ENCODE measurements at regions not wholly inside any gene's neighbourhood (a gene's known extent, or its start where the extent isn't known, plus 50 kb on each side); places are given as distances from the start of the nearest gene placed in this dataset.

DNA sequence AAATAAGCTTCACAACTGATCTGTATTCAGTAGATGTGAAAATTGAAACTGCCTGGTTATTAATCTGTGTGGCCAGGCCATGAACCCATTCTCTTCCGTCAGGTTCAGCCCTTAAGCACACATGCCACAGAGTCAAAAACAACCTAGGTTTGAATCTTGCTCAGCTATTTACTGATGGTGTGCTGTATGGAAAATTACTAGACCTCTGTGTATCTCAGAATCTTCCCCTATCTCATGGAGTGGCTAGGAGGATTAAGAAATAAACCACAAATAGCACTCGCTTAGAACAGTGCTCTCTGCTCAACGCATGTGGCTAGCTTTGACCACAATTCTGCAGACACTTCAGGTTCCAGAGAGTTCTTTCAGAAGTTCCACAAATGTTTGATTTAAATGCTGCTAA lies 240.7 kb upstream of the PLEKHG7 start:
- DNase-seq = no peak

DNA sequence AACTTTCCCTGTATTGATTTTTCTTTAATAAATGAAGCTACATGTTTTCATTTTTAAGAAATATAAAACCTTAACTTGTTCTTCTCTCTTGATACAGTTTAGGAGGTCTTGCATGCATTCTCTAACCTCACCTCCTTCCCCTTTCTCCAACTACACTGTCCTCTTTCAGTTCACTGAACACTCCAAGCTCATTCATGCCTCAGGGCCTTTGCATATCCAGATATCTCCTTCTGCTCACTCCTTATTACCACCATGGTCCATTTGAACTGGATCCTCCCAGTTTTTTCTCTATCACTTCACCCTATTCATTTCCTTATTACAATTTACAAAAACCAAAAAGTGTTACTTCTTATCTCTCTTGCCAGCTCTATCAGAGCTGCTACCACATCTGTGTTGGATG lies 242.9 kb upstream of the PLEKHG7 start:
- no peak for DNase-seq

DNA sequence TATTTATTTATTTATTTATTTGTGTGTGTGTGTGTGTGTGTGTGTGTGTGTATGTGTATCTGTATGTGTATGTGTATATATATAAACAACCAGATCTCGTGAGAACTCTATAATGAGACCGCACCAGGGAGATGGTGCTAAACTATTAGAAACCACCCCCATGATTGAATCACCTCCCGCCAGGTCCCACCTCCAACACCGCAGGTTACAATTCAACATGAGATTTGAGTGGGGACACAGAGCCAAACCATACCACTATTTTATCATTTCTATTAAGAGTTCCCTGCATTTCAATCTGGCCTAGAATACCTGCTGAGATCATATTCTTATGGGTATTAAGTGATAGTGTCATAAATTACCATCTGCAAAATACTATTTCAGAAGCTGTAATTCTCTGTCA lies 243.8 kb upstream of the PLEKHG7 start:
- no peak for DNase-seq

DNA sequence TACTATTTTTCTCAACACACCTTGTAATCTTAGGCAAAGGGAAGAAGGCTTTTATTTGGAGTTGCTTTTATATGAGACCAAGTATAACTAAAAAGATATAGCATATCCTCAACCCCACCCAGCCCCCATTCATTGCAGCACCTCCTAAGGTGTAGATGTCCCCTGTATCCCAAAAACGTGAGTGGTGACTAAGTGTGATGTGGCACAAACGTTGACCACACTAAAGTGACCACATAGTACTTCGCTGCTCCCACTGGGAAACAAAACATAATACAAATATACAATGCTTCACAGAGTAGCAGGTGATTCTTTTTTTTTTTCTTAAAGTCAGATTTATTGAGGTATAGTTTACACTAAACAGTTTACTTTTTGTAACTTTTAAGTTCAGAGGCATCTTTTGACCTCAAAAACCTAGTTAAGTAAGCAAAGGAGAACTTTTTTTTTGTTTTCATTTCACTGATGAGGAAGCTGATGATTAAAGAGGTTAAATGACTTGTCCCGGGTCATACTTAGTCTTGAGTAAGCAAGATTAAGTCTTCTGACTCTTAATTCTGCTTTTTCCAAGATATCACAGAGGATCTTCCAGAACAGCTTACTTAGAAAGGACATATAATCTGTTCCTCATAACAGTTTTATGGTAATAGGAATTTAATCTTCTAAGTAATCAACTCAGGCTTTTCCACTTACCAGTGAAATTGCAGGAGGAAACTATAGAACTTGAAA lies 245.2 kb upstream of the PLEKHG7 start:
- DNase-seq = no peak

DNA sequence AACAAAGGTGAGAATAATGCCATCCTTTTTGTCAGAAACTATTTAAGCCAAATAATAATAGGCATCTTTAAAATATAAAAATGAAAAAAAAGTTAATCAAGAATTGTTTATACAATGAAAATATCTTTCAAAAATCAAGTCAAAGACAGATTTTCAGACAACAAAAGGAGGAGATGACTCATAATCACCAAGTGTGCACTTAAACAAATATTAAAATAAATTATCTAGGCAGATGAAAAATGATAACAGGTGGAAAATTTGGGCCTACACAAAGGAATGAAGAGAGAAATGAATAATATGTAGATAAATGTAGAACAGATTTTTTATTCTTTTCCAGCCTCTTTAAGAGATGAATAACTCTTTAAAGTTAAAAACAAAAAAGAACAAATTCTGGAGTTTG lies 250.0 kb upstream of the PLEKHG7 start:
- DNase-seq = no peak

DNA sequence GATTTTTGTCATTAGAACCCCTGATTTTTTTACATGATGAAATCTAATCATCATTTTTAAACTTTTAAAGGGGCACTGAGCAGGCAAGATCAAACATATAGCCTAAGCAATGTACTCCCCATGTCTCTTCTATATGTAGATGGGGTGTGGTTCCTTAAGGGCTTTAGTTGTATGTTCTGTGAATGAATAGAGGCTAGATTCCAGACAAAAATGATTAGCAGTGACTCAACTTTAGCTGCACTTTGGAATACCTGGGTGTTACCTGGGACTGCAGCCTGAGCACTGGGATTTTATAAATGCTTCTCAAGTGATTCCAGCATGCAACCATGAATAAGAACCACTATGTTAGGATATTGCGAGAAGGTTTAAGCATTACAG lies 256.7 kb upstream of the PLEKHG7 start:
- no peak for DNase-seq

DNA sequence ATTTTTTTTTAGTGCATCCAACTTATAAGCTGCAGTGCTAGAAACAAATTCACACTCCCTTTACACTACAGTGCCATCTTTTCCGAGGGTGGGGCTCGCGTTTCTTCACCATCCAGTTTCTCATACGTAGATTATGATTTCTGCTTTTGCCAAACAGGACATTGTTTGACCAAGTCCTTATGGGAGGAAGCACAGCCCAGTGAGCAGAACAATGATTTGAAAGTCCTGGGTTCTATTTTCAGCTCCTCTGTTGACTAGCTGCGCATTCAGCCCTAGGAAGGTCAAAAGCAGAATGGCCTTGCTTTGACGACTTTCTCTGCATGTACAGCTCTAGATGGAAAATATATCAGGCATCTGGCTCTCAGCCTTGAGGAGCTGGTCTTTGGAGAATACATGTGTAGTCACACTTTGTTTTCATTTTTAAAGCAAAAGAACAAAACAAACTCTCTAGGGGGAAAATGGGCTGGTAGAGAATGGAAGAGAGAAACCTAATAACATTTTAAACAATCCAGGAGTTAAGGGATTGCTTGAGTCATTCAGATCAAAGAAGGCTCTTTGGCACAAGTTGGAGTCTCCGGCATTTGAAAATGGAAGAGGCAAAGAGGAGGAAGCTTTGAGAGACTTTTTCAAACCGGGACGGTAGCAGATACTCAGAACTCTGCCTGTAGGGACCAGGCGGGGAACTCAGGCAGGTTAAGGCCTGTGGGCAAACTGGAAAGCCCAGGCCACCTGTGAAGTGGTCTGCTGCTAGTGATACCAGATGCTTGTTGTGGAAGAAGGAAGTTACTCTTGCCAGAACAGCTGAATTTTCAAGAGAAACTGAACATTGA lies 257.3 kb upstream of the PLEKHG7 start:
- DNase-seq = no peak

DNA sequence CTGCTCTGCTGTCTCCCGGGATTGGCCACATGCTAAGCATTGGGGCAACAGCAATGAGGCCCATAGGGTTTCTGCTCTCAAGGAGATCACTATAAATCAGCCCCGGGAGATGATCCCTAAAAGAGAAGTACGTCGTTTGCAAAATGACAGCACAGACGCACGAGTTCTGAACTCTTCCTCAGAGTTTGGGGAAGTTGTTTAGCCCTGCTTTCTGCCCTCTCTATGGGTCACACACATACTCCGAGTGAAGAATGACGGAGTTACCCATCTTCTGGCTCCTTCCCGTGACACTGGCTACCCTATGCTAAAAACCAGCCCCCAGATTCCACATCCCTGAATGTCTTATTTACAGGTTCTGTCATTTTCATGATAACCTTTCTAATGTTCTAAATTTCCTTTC lies 258.0 kb upstream of the PLEKHG7 start:
- no peak for DNase-seq

DNA sequence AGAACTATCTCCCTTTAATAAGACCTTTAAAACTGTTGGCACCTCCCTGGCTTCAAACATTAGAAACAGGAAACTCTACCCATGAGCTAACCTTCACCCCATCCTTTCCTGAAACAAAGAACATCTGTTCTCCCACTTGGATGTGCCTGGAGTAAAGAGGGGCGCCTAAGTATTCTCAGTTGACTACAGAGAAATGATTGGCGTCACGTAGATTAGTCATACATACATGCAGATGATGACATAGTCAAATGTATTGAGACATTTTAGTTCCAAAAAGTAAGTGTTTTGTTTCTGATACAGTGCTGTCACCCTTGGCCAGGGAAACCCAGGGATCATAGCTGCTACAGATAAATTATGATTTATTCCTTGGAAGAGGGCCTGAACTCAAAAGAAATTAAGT lies 260.0 kb upstream of the PLEKHG7 start:
- DNase-seq = no peak

DNA sequence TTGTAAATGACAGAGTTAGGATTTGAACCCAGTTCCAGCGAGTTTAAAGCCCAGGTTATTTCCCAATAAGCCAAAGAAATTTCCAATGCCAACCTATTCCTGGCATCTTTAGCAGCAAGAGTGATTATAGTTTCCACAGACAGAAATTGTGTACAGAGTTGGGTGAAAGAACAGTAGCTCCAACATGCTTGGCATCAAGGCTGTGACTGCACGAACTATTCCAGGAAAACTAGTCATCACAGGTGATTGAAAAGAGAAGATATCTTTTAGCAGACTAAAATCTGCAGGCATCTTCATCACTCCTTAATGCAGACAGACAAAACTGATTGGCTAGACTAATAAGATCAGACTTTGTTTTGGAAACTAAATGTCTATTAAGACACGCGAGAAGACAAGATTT lies 262.7 kb upstream of the PLEKHG7 start:
- no peak for DNase-seq

DNA sequence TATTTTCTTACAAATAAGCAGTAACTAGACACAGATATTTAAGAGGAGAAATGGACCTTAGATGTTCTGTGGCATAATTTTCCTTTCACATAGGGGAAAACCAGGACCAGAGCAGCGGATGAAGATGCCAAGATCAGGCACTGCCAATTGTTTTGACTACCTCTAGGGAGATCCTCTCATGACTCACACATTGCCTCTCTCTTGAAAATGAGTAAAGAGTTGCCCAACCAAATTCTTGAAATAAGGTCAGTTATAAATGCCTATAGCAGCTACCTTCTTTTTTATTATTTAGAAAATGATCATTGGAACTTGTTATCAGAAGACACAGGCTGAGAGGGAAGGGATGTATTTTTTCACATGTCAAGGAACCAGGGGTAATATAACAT lies 263.4 kb upstream of the PLEKHG7 start:
- DNase-seq = no peak

DNA sequence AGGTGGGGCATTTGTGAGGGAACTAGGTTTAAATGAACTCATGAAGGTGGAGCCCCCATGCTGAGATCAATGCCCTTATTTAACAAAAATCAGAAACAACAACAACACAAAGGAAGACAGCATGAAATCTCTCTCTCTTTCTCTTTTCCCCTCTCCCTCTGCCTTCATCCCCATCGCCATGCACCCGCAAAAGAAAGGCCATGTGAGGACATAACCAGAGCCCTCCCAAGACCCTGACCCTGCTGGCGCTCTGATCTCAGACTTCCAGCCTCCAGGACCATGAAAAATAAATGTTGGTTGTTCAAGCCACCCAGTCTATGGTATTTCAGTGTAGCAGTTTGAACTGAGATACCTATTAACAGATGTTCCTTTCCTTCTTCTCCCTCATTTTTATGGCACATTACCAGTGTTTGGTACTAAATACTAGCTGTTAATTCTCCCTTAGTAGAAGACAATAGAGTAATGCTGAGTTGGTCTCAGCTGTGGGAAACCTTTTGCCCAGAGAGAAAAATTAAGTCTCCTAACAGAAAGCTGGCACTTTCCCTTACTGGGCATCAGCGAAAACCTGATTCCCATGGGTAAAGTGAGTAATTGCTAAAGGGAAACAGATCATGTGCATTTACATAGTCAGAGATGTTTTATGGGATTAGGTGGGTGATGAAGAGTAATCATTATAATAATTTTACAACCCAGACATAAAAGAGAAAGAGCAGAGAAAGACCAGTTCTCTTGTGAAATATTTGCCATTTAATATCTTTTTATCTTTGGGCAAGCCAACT lies 264.0 kb upstream of the PLEKHG7 start:
- DNase-seq = no peak

DNA sequence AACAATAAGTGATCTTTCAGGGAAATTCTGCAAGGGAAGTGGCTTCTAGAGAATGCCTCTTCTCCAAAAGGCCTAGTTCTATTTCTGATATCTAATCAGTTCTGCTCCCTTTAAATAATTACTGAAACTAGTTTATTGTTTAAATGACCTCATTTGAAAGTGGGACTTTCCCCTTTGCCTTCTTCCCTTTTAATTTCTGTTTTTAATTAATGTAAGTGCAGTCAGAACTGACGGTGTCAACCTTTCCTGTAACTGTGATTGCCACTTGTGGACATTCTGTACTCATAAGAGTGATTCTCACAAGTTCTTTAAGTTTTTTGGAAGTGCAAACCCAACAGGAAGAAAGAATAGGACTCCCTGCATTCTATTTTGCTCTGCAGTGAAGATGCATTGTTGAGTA lies 265.3 kb upstream of the PLEKHG7 start:
- DNase-seq = no peak

DNA sequence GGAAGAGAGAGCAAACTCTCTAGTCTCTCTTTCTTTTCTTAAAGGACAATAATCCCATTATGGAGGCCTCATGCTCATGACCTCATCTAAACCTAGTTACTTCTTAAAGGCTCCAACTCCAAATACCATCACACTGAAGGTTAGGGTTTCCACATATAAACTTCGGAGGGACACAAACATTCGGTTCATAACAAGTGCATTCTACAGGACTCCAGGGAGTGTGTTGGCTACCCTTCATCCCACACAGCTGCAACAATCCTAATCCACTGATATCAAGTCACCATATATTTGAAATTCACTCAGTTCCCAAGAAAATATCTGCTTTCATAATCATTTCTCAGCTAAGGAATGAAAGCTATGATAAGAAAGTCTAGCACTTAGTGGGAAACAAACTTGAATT lies 265.9 kb upstream of the PLEKHG7 start:
- DNase-seq = no peak

DNA sequence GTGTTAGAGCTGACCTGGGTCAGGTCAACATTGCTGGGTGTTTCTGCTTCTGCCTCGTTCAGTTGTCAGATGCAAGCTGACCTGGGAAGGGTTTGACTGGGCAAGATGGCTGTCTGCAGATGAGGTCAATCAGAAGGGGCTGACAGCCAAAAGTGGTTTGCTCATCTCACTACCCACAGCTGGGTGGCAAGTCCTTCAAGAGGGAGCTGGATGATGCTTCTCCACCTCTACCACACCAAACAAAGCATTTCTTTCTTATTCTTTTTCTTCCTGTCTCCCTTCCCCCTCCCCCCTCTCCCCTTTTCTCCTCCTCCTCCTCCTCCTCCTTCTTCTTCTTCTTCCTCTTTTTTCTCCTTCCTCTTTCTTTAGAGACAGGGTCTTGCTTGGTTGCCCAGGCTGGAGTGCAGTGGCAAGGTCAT lies 268.2 kb upstream of the PLEKHG7 start:
- no peak for DNase-seq

DNA sequence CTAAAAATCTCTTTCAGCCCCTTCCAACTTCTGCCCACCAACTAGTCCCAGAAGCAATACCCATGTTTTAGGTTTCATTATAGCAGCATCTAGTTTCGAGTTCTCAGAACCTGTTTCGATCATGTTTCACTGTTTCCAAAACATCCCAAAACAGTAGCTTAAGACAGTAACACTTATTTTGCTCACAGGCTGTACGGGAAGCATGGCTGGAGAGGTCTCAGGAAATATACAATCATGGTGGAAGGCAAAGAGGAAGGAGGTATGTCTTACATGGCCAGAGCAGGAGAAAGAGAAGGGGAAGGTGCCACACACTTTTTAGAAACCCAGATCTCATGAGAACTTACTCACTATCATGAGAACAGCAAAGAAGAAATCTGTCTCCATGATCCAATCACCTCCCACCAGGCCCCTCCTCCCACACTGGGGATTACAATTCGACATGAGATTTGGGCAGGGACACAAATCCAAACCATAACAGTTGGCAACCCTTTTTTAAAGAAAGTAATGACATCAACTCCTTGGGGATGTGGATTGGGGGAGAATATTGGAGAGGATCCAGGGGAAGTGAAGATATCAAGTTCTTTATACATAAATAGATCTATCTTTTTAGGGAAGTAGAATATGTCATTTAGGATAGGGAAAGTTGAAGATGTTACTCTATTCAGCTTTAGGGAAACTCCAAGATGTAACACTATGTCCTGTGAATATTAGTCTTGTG lies 269.9 kb upstream of the PLEKHG7 start:
- no peak for DNase-seq

DNA sequence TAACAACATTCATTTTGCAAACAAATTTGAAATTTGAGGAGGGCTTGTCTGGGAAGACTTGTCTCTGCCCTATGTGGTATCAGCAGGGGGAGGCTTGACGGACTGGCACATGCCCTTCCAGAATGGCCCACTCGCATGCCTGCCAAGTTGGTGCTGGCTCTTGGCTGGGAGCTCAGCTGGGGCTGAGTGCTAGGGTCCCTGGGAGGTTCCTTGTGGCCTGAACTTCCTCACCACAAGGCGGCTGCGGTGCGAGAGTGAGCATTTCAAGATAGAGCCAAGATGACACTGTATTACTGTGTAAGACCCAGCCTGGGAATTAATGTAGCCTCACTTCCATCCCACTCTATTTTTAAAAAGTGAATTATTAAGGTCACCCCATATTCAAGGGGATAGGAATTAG lies 271.6 kb upstream of the PLEKHG7 start:
- DNase-seq = no peak

DNA sequence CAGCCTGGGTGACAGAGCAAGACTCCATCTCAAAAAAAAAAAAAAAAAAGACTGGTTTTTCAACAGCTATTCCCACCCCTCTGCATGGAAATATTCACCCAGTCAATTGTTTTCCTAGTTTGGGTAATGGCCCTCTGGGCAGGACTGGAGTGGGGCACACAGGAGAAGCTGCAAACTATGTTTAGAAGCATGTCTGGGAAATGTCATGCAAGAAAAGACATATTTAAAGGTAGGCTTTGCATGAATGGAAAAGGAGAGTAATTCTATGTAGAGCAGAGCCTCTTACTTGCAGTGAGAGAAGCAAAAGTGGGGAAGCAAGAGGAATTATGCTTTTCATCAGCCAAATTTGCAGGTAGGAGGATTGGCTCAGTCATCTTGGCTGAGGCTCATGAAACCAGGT lies 276.5 kb upstream of the PLEKHG7 start:
- DNase-seq = no peak

DNA sequence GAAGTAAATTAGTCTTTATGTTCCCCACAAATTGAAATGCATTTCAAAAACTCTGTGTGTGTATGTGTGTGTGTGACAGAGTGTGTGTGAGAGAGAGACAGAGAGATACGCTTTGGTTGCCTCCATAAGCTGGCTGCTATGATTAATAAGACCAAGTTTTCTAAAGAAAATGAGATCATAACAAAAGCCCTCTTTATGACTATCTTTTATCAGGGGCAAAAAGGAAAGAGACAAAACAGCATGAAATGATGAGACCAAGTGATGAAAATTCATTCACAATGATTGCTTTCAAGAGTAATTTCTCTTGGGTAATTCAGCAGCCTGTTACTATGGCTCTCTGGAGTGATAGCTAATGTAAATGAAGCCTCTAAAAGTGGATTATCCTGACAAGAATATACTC lies 277.6 kb upstream of the PLEKHG7 start:
- DNase-seq = no peak

DNA sequence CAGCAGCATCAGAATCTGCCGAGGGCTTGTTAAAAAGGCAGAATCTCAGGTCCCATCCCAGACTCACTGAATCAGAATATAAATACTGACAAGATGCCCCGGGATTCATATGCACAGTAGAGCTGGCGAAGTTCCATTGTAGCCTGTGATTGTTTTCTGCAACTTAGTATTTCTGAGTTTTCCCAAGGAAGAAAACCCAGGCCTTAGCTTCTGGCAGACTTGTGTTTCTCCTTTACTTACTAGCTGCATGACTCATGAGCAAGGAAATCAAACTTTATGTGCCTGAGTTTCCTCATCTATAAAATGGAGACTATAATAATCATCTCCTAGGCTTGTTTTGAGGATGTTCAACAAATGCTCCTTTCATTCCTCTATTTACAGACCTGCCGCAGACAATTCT lies 278.5 kb upstream of the PLEKHG7 start:
- no peak for DNase-seq

DNA sequence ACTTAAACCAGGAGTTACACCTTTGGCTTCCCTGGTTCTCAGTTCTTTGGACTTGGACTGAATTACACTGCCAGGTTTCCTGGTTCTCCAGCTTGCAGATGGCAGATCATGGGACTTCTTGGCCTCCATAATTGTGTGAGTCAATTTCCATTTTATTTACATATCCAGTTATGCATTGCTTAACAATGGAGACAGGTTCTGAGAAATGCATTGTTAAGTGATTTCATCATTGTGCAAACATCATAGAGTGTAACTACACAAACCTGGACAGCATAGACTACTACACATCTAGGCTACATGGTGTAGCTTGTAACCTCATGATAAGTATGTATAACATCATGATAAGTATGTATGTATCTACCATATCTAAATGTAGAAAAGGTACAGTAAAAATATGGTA lies 276.1 kb upstream of the BTG1 start:
- no peak for DNase-seq

DNA sequence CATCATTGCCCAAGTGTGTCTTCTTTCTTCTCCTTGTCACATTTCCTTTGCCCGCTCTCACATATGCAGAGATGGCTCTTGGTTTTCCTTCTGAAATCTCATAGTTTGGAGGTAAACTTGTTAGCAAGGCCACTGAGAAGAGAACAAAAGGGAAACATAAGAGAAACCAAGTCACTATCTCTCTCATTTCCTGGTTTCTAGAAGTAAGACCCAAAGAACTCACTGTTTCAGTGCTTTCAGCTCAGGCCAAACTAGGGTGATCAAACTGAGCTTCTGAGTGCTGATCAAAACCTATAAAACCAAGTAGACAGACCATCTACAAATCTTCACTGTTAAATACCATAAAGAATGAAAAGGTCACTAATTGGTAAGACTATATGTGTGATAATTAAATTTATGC lies 275.4 kb upstream of the BTG1 start:
- DNase-seq = no peak

DNA sequence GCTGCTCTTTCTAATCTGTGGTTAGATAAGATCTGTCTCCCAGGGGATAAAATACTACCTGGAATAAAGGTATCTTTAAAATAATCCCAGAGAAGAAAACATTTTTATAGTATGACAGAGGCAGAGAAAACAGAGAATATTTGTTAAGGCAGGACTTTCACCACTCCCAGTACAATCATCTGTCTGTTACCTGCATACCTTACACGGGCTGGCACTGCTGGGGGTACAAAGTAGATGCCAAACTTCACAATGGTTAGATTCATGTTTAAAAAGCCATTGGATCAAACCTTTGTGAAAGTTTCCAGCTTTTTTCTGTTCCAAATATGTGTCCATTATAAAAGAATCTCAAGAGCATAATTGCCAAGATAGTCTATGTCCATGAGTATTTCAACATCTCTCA lies 273.6 kb upstream of the BTG1 start:
- DNase-seq = no peak

Measured in NCI-H1092 treated with DMSO at 0.1 percent for 48 hours (cell line).